Neuronal stem cell (in vitro differentiated cells): ENCODE measurements at regions not wholly inside any gene's neighbourhood (a gene's known extent, or its start where the extent isn't known, plus 50 kb on each side); places are given as distances from the start of the nearest gene placed in this dataset.

Experiments
- DNase-seq: peaks from one replicate; pipeline ENCODE4 v3.0.0-alpha.2; 2013; ENCODE audit warnings: low spot score
- H2AFZ ChIP-seq: one replicate; pipeline ENCODE4 v1.6.1; 2013; ENCODE audit warnings: mild to moderate bottlenecking, low read length, inconsistent platforms
- H2AK5ac ChIP-seq: 2 replicates; pipeline ENCODE4 v1.6.1; 2013; ENCODE audit warnings: low read depth, mild to moderate bottlenecking, inconsistent platforms, low read length, moderate library complexity, mixed read lengths
- H2BK120ac ChIP-seq: 2 replicates; pipeline ENCODE4 v1.6.1; 2013; ENCODE audit warnings: low read depth, mild to moderate bottlenecking, inconsistent platforms, low read length, moderate library complexity, mixed read lengths
- H2BK12ac ChIP-seq: one replicate; pipeline ENCODE4 v1.6.1; 2013; ENCODE audit warnings: low read length, inconsistent platforms
- H2BK15ac ChIP-seq: 2 replicates; pipeline ENCODE4 v1.6.1; 2013; ENCODE audit warnings: mild to moderate bottlenecking, low read length, inconsistent platforms, mixed read lengths
- H2BK5ac ChIP-seq: one replicate; pipeline ENCODE4 v1.6.1; 2013; ENCODE audit warnings: inconsistent platforms, mild to moderate bottlenecking, low read length, moderate library complexity
- H3K14ac ChIP-seq: one replicate; pipeline ENCODE4 v1.6.1; 2013; ENCODE audit warnings: low read length, inconsistent platforms
- H3K18ac ChIP-seq: 2 replicates; pipeline ENCODE4 v1.6.1; 2013; ENCODE audit warnings: low read length, inconsistent platforms
- H3K23ac ChIP-seq: 2 replicates; pipeline ENCODE4 v1.6.1; 2013; ENCODE audit warnings: low read depth, mild to moderate bottlenecking, mixed read lengths, low read length, inconsistent platforms; ENCODE audit not compliant: poor library complexity
- H3K27ac ChIP-seq: replicated peaks from 3 replicates; pipeline ENCODE4 v1.5.1; 2013; ENCODE audit warnings: low read length, inconsistent platforms
- H3K27me3 ChIP-seq, 3 experiments: 2 replicates each; pipeline ENCODE4 v1.6.1; 2013; ENCODE audit warnings: low read length in 3 of 3, mild to moderate bottlenecking in 2 of 3, inconsistent platforms in 1 of 3, low read depth in 1 of 3, mixed read lengths in 1 of 3, moderate library complexity in 1 of 3; ENCODE audit not compliant: control insufficient read depth in 3 of 3, insufficient read depth in 3 of 3
- H3K36me3 ChIP-seq, 2 donors: replicated peaks in 1 of 2; 2 replicates each; pipeline ENCODE4 v1.6.1; 2013; ENCODE audit warnings: low read length in 2 of 2; ENCODE audit not compliant: control insufficient read depth in 2 of 2, insufficient read depth in 2 of 2
- H3K4ac ChIP-seq: 2 replicates; pipeline ENCODE4 v1.6.1; 2013; ENCODE audit warnings: inconsistent platforms, mild to moderate bottlenecking, low read length, moderate library complexity
- H3K4me1 ChIP-seq, 2 donors: 1 replicate in 1 of 2; 2 replicates in 1 of 2; pipeline ENCODE4 v1.6.1; 2013; ENCODE audit warnings: low read length in 2 of 2, low read depth in 1 of 2; ENCODE audit not compliant: control insufficient read depth in 2 of 2, insufficient read depth in 1 of 2
- H3K4me2 ChIP-seq: one replicate; pipeline ENCODE4 v1.6.1; 2013; ENCODE audit warnings: mild to moderate bottlenecking, low read length, inconsistent platforms; ENCODE audit not compliant: insufficient read depth, poor library complexity, severe bottlenecking
- H3K4me3 ChIP-seq, 2 donors: 2 replicates each; pipeline ENCODE4 v1.5.1; 2013; ENCODE audit warnings: low read length in 2 of 2, mild to moderate bottlenecking in 2 of 2, inconsistent platforms in 1 of 2, moderate library complexity in 1 of 2
- H3K79me1 ChIP-seq: one replicate; pipeline ENCODE4 v1.6.1; 2013; ENCODE audit warnings: low read depth, mild to moderate bottlenecking, inconsistent platforms, low read length, moderate library complexity
- H3K9ac ChIP-seq: one replicate; pipeline ENCODE4 v1.6.1; 2013; ENCODE audit warnings: mild to moderate bottlenecking, low read depth, low read length, inconsistent platforms; ENCODE audit not compliant: poor library complexity
- H3K9me3 ChIP-seq, 2 donors: replicated peaks in 1 of 2; 2 replicates each; pipeline versions ENCODE3 to v1.6.1; 2013; ENCODE audit warnings: low read length in 2 of 2, mild to moderate bottlenecking in 2 of 2, inconsistent platforms in 1 of 2, low read depth in 1 of 2, mixed read lengths in 1 of 2, moderate library complexity in 1 of 2; ENCODE audit not compliant: control insufficient read depth in 2 of 2, insufficient read depth in 1 of 2
- H4K8ac ChIP-seq: one replicate; pipeline ENCODE4 v1.6.1; 2013; ENCODE audit warnings: low read depth, mild to moderate bottlenecking, inconsistent platforms, low read length, moderate library complexity
- H4K91ac ChIP-seq: one replicate; pipeline ENCODE4 v1.6.1; 2013; ENCODE audit warnings: low read length, low read depth, mild to moderate bottlenecking, inconsistent platforms; ENCODE audit not compliant: poor library complexity
- WGBS, 2 donors: extraction: QIAGEN DNeasy Blood & Tissue Kit; methylation state at CpG; one replicate each; pipeline ENCODE4 v1.1.7; 2013; ENCODE audit warnings: missing lambda C conversion rate in 2 of 2, mixed read lengths in 1 of 2; ENCODE audit not compliant: insufficient read length in 2 of 2, insufficient replicate concordance in 1 of 2; ENCODE audit errors: extremely low coverage in 2 of 2; 5-methylcytosine and 5-hydroxymethylcytosine counted together

- H2BK5ac ChIP-seq = no peak overlapping the region
- H3K4me3 ChIP-seq = no peak overlapping the region
- H2BK12ac ChIP-seq = no peak overlapping the region
- H4K91ac ChIP-seq = no peak overlapping the region
- H3K27me3 ChIP-seq = no peaks in the 10 kb centered on the region
- no peaks in the 10 kb centered on the region for H3K79me1 ChIP-seq
- no peak for DNase-seq
- H3K4me2 ChIP-seq = no peak overlapping the region
- H2BK15ac ChIP-seq = no peak overlapping the region
- H3K14ac ChIP-seq = no peak overlapping the region
- no CpG with 5 or more reads among the region's 5 CpGs for WGBS, 2 donors
- H3K9ac ChIP-seq = no peak overlapping the region
- no peak overlapping the region for H3K4ac ChIP-seq
- no peaks in the 10 kb centered on the region for H3K9me3 ChIP-seq
- H2BK120ac ChIP-seq = no peak overlapping the region
- no peak overlapping the region for H3K18ac ChIP-seq
- H4K8ac ChIP-seq = no peak overlapping the region
- H2AK5ac ChIP-seq = no peak overlapping the region
- peaks cover 0 to 2% of the 10 kb centered on the region in 2 donors for H3K4me1 ChIP-seq
- H3K36me3 ChIP-seq = no peaks in the 10 kb centered on the region
- no peak overlapping the region for H3K23ac ChIP-seq
- no peak overlapping the region for H3K27ac ChIP-seq
- peak overlapping the region; percentile 25 for H2AFZ ChIP-seq
These were observed 469.2 kb upstream of the DIPK2B start for GRCh38 chrX:45669715-45670340.

GRCh38 chrX:45668686-45669443 is 468.2 kb upstream of the DIPK2B start:
- H3K18ac ChIP-seq = no peak overlapping the region
- H2AK5ac ChIP-seq = no peak overlapping the region
- H3K36me3 ChIP-seq = no peaks in the 10 kb centered on the region
- no peak overlapping the region for H3K9ac ChIP-seq
- no peak overlapping the region for H4K91ac ChIP-seq
- H2BK120ac ChIP-seq = no peak overlapping the region
- H2BK12ac ChIP-seq = no peak overlapping the region
- no peak for DNase-seq
- H3K4ac ChIP-seq = no peak overlapping the region
- H4K8ac ChIP-seq = no peak overlapping the region
- H2AFZ ChIP-seq = no peak overlapping the region
- H3K14ac ChIP-seq = no peak overlapping the region
- peaks cover 0 to 2% of the 10 kb centered on the region in 2 donors for H3K4me1 ChIP-seq
- no peaks in the 10 kb centered on the region for H3K9me3 ChIP-seq
- H3K79me1 ChIP-seq = no peaks in the 10 kb centered on the region
- H3K27ac ChIP-seq = no peak overlapping the region
- H3K23ac ChIP-seq = no peak overlapping the region
- no peaks in the 10 kb centered on the region for H3K27me3 ChIP-seq
- H3K4me2 ChIP-seq = no peak overlapping the region
- no peak overlapping the region for H3K4me3 ChIP-seq
- WGBS, 2 donors = no CpG with 5 or more reads among the region's 6 CpGs
- H2BK5ac ChIP-seq = no peak overlapping the region
- no peak overlapping the region for H2BK15ac ChIP-seq

GRCh38 chrX:45667666-45668065 is 467.0 kb upstream of the DIPK2B start:
- Histone ChIP-seq H2BK12ac (no peak overlapping the region), H3K27ac (no peak overlapping the region), H3K4ac (no peak overlapping the region), H4K8ac (no peak overlapping the region), H3K27me3 (no peaks in the 10 kb centered on the region), H3K4me3 (no peak overlapping the region), H3K4me1 (peaks cover 0 to 2% of the 10 kb centered on the region in 2 donors), H3K14ac (no peak overlapping the region), H2BK120ac (no peak overlapping the region), H3K23ac (no peak overlapping the region), H2AFZ (no peak overlapping the region), H3K18ac (no peak overlapping the region), H2AK5ac (no peak overlapping the region), H4K91ac (no peak overlapping the region), H2BK15ac (no peak overlapping the region), H3K36me3 (no peaks in the 10 kb centered on the region), H2BK5ac (no peak overlapping the region), H3K9me3 (no peaks in the 10 kb centered on the region), H3K4me2 (peak overlapping the region; percentile 11), H3K79me1 (no peaks in the 10 kb centered on the region), H3K9ac (no peak overlapping the region)
- no peak for DNase-seq
- no CpG with 5 or more reads among the region's 1 CpG for WGBS, 2 donors

GRCh38 chrX:45664727-45665290 is 464.1 kb upstream of the DIPK2B start:
- Histone ChIP-seq H3K27ac (no peak overlapping the region), H3K18ac (no peak overlapping the region), H3K9ac (no peak overlapping the region), H3K4me1 (peaks cover 0 to 2% of the 10 kb centered on the region in 2 donors), H2BK15ac (no peak overlapping the region), H3K4ac (no peak overlapping the region), H4K8ac (no peak overlapping the region), H3K23ac (no peak overlapping the region), H3K4me3 (no peak overlapping the region), H2AFZ (no peak overlapping the region), H2BK120ac (no peak overlapping the region), H2AK5ac (no peak overlapping the region), H3K4me2 (no peak overlapping the region), H3K9me3 (no peaks in the 10 kb centered on the region), H3K36me3 (no peaks in the 10 kb centered on the region), H2BK5ac (no peak overlapping the region), H3K14ac (no peak overlapping the region), H3K27me3 (no peaks in the 10 kb centered on the region), H4K91ac (no peak overlapping the region), H3K79me1 (no peaks in the 10 kb centered on the region), H2BK12ac (no peak overlapping the region)
- no peak for DNase-seq
- no CpG with 5 or more reads among the region's 19 CpGs for WGBS, 2 donors
